HepG2 (cell line): ENCODE measurements at regions not wholly inside any gene's neighbourhood (a gene's known extent, or its start where the extent isn't known, plus 50 kb on each side); places are given as distances from the start of the nearest gene placed in this dataset.

Experiments used
- UBTF ChIP-seq: sonication (generic); formaldehyde crosslinking; IDR thresholded peaks from 2 replicates; pipeline ENCODE4 v1.4.0; 2020; ENCODE audit warnings: mild to moderate bottlenecking, missing genetic modification reagents
- ZNF569 ChIP-seq: sonication (generic); formaldehyde crosslinking; IDR thresholded peaks from 2 replicates; pipeline ENCODE4 v1.5.0; 2020; ENCODE audit warnings: mild to moderate bottlenecking, missing genetic modification reagents, moderate library complexity, borderline replicate concordance
- TF ChIP-seq, protein P1 (sequence below): sonication (generic); formaldehyde crosslinking; IDR thresholded peaks from 2 replicates; pipeline ENCODE4 v1.5.1; 2020; ENCODE audit warnings: mild to moderate bottlenecking, missing genetic modification reagents, moderate library complexity
- TF ChIP-seq, protein P2 (sequence below): sonication (generic); formaldehyde crosslinking; IDR thresholded peaks from 2 replicates; pipeline ENCODE4; 2020; ENCODE audit warnings: missing genetic modification reagents, mild to moderate bottlenecking, borderline replicate concordance

- TF ChIP-seq, protein P1, sequence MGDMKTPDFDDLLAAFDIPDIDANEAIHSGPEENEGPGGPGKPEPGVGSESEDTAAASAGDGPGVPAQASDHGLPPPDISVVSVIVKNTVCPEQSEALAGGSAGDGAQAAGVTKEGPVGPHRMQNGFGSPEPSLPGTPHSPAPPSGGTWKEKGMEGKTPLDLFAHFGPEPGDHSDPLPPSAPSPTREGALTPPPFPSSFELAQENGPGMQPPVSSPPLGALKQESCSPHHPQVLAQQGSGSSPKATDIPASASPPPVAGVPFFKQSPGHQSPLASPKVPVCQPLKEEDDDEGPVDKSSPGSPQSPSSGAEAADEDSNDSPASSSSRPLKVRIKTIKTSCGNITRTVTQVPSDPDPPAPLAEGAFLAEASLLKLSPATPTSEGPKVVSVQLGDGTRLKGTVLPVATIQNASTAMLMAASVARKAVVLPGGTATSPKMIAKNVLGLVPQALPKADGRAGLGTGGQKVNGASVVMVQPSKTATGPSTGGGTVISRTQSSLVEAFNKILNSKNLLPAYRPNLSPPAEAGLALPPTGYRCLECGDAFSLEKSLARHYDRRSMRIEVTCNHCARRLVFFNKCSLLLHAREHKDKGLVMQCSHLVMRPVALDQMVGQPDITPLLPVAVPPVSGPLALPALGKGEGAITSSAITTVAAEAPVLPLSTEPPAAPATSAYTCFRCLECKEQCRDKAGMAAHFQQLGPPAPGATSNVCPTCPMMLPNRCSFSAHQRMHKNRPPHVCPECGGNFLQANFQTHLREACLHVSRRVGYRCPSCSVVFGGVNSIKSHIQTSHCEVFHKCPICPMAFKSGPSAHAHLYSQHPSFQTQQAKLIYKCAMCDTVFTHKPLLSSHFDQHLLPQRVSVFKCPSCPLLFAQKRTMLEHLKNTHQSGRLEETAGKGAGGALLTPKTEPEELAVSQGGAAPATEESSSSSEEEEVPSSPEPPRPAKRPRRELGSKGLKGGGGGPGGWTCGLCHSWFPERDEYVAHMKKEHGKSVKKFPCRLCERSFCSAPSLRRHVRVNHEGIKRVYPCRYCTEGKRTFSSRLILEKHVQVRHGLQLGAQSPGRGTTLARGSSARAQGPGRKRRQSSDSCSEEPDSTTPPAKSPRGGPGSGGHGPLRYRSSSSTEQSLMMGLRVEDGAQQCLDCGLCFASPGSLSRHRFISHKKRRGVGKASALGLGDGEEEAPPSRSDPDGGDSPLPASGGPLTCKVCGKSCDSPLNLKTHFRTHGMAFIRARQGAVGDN: no peak
- TF ChIP-seq ZNF569 (CRISPR knock-in tag) (no peak), UBTF (CRISPR knock-in tag) (no peak)
- TF ChIP-seq, protein P2, sequence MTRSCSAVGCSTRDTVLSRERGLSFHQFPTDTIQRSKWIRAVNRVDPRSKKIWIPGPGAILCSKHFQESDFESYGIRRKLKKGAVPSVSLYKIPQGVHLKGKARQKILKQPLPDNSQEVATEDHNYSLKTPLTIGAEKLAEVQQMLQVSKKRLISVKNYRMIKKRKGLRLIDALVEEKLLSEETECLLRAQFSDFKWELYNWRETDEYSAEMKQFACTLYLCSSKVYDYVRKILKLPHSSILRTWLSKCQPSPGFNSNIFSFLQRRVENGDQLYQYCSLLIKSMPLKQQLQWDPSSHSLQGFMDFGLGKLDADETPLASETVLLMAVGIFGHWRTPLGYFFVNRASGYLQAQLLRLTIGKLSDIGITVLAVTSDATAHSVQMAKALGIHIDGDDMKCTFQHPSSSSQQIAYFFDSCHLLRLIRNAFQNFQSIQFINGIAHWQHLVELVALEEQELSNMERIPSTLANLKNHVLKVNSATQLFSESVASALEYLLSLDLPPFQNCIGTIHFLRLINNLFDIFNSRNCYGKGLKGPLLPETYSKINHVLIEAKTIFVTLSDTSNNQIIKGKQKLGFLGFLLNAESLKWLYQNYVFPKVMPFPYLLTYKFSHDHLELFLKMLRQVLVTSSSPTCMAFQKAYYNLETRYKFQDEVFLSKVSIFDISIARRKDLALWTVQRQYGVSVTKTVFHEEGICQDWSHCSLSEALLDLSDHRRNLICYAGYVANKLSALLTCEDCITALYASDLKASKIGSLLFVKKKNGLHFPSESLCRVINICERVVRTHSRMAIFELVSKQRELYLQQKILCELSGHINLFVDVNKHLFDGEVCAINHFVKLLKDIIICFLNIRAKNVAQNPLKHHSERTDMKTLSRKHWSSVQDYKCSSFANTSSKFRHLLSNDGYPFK: no peak
Measured at GRCh38 chrX:134184936-134185335, 52.0 kb upstream of the CCDC160 start (continued).
